NCI-H69 (cell line): ENCODE measurements at regions not wholly inside any gene's neighbourhood (a gene's known extent, or its start where the extent isn't known, plus 50 kb on each side); places are given as distances from the start of the nearest gene placed in this dataset.
A peak's percentile ranks its signal among the peaks of the same experiment; 100 is the strongest.
"Not testable (repeated sequence)": the region's sequence is repeated elsewhere in the genome, so short reads cannot be mapped to it uniquely, and the experiment has no call there.

Experiments
- DNase-seq: peaks from one replicate; lab custom pipeline; 2025; lab: John Stamatoyannopoulos, UW

- DNase-seq = no peak
These were observed 473.3 kb upstream of the PLXNA2 start for GRCh38 chr1:208717525-208717924.

GRCh38 chr1:208722592-208722991, 478.4 kb upstream of the PLXNA2 start:
- no peak for DNase-seq

DNA sequence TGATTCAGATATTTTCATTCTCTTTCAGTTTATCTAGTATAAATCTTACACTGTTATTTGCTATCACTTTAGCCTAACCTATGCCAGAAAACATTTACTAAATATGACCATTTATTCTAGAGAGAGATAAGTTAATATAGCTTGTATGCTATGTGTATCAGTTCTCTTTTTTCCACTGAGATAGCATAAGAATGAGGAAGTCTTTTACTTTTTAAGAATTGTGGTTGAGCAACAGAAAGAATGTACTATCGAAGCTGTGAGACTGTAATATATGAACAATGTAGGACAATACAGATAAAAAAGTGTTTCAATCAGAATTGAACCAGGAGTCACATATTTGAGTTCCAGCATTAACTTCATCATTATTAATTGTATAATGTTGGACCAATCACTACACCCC, 479.9 kb upstream of the PLXNA2 start:
- no peak for DNase-seq

DNA sequence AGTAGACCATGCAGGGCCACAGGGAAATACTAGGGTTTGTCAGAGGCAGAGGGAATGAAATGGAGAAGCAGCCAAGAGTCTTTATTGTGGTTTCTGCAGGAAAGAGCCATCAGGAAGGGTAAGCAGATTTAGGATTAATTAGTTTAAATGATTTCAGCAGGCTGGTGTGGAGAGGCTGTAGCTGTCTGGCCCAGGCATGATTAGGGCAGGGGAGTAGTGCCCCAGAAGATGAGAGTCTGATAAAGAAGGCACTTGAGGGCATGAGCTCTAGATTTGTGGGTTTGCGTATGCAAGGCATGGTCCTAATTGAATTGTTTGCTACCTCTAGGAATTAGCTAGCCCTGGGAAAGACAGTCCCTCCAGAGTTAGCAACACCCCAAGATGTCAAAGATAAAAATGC, 484.6 kb upstream of the PLXNA2 start:
- DNase-seq = no peak

DNA sequence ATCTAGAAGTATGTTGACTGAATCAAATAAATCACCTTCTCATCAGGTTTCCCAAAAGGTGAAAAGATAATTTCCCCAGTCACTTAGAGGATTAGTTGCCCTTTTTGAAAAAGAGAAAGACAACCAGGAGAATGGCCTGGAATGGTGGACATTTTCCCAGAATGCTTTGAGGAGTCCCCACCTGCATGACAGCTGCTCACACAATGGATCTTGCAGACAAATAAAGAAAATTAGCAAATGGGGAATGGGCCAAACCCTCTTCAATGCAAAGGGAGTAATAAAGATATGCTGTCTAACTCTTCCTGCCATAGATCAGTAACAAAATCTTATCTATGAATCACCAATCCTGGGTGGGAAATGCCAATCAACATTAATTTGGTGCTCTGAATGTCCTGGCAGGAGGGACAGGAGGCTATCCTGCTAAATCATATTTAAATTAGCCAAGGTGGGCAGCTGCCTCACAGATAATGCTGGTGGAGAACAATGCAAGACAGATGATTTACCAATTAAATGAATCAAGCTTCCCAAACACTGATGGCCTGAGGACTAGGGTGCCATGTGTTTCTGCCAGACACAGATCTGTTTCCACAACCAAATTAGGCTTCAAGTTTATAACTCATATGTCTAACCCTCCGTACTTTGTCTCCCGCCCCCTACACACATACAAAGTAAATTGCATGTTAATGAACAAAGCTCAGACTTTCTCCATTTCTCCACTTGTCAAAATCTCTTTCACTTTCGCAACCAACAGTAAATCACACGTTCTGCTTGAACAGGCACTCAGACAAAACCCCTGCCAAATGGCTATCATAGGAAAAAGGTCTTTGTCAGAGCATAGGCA, 488.0 kb upstream of the PLXNA2 start:
- DNase-seq = peak; percentile 99

DNA sequence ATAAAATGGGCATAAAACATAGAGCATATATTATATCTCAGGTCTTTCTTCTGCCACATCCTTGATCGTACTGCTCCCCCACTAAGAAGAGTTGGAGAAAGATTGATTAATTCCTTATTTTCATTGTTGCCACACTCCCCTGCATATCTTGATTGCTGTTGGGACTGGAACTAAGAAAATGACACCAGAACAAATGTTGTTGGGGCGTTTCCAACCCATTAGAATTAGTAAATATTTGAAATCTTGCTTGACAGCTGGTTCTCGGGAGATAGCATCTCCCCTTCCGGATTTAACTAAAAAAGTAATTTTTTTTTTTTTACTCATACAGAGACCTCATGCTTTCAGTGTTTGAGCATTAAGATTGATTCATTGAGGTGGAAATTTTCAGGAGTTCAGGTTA, 493.0 kb upstream of the PLXNA2 start:
- peak; percentile 41 for DNase-seq

DNA sequence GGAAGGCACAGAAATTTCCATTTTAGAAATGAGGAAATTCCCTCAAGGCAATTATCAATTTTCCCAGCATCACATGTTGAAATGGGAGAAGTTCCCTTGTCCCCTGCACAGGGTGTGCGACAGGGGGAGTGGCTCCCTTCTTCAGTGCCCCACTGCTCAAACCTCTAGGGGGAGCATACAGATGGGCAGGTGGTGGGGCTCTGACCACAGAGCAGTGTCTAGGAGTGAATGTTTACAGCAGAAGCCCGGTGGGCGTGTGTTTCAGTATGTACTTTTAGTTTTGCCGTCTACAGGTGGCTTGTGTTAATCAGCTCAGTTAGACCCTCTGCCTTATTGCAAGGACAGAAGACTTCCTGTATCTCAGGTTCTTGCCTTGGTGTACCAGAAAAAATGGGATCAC, 493.7 kb upstream of the PLXNA2 start:
- peak; percentile 37 for DNase-seq

- DNase-seq = not testable (repeated sequence)
These were observed 495.5 kb upstream of the PLXNA2 start for GRCh38 chr1:208739636-208740035.

- no peak for DNase-seq
These were observed 497.1 kb upstream of the PLXNA2 start for GRCh38 chr1:208741296-208741695.

DNA sequence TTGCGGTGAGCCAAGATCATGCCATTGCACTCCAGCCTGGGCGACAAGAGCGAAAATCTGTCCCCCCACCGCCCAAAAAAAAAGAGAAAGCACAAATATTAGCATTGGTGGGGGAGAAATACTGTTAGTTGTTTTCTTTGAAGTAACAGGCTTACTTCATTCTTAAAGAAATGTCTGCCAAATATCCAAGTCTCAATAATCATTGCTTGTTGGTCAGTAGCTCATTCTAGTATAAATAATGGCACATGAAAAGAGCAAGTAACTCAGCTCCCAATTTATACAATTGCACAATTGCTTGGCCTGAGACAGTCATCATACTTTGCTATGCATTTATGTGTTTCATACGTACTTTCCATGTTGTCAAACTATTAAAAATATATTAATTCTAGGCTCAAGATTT, 499.2 kb upstream of the PLXNA2 start:
- no peak for DNase-seq

DNA sequence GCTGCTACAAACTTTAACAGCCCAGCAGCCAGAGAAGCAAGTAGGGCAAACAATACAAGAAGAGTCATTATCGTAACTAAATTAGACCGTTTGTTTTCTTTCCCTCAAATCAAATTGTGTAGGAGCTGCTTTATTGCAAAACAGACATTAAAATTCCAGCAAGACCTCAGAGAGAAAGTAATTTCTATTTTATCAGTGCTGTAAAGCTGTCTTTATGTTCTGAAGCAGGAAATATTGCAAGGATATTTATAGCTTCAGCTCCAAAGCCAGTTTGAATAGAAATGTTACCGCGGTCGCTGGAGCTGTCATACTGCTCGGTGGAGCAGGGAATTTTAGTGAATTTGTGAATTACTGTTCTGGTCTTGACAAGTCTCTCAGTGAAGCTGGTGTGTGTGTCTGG, 503.8 kb upstream of the PLXNA2 start:
- DNase-seq = no peak

- no peak for DNase-seq
These were observed 504.4 kb upstream of the PLXNA2 start for GRCh38 chr1:208748387-208749165.

- no peak for DNase-seq
These were observed 512.3 kb upstream of the PLXNA2 start for GRCh38 chr1:208756339-208756981.

GRCh38 chr1:208757846-208758245, 513.7 kb upstream of the PLXNA2 start:
- no peak for DNase-seq

- DNase-seq = no peak
These were observed 515.1 kb upstream of the PLXNA2 start for GRCh38 chr1:208759255-208759654.

GRCh38 chr1:208763971-208764370, 519.8 kb upstream of the PLXNA2 start:
- no peak for DNase-seq

DNA sequence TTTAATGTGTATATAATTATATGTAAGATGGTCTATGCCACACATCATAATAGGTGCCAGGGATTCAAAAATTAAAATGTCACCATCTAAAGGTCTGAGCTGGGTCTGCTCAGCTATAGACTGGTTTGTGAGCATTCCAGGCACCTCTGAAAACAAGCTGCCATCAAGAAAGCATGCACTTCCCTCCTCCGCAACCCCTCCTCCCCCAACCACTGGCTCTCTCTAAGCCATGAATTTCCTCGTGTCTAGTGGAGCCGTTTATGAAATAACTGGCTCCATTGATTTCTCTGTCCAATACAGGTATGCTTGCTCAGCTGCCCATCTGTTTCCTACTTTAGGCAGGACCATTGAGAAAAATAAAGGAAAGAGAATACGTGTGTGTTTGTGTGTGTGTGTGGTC, 522.6 kb upstream of the PLXNA2 start:
- peak; percentile 70 for DNase-seq

DNA sequence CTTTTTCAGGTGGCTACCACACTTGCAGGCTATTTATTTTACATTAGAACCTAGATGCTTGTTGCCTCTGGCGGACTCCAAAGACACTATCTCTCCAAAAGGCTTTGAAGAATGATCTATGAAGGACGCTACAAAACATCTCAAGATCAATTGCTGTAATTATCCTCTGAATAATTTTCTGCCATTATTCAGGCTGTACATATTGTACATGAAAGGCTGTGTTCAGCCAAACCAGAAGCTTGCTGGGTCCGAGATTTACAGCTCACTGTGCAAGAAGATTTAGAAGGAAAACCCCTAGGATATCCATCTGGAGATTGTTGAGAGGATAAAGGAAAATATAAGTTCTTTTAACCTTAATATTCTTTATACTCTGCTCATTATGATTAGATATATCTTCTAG, 523.6 kb upstream of the PLXNA2 start:
- DNase-seq = no peak

GRCh38 chr1:208772891-208773290, 528.7 kb upstream of the PLXNA2 start:
- peak; percentile 69 for DNase-seq

DNA sequence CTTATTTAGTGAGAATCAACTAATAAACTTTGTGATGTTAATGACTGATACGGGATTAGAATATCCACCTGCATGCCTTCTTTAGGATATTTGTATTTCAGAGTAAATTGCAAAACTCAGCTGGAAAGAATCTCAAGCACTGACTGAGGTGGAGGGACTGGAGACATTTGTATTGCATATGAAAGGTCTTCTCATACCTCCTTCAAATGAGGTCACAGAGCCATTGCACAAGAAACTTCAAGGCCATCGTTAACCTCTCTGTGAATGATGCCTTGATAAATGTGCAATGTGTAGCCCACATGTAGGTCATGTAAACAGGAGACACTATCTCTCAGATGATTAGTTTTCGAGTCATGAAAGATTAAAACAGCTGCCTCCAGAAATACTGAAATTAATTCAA, 531.7 kb upstream of the PLXNA2 start:
- DNase-seq = no peak

DNA sequence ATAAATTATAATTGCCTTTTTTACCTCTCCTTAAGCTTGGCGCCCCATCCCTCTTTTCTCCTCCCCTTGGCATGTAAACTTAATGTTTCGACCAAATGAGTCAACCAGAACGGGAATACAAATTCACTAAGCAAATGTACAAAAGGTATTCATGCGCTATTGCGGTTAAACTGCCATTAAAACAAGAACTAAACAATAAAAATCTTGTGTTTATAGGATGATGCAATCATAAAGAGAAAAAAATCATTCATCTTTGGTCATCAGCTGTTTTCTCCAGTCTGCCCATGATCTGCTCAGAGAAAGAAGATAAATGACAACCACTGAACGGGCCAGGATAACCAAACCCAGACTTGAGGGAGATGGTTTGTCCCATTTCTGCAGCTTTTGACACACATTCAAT, 534.2 kb upstream of the PLXNA2 start:
- no peak for DNase-seq

GRCh38 chr1:208781391-208782045, 537.3 kb upstream of the PLXNA2 start:
- peak; percentile 94 for DNase-seq
